Right renal cortex interstitium (tissue), 3 donors: ENCODE measurements at regions not wholly inside any gene's neighbourhood (a gene's known extent, or its start where the extent isn't known, plus 50 kb on each side); places are given as distances from the start of the nearest gene placed in this dataset.

ENCODE experiments used
- DNase-seq, 3 donors: peaks; one replicate each; pipeline ENCODE4 v3.0.0-alpha.2; 2013; ENCODE audit warnings: low read depth in 3 of 3, low spot score in 2 of 3

GRCh38 chr7:17016402-17017010 lies 134.7 kb upstream of the AGR3 start:
- DNase-seq, result no peak

- DNase-seq, result no peak
Measured at GRCh38 chr7:17019106-17019505, 137.3 kb upstream of the AGR3 start.

- DNase-seq, result no peak
Measured at GRCh38 chr7:17020250-17020649, 138.5 kb upstream of the AGR3 start.

GRCh38 chr7:17021205-17021604 lies 139.4 kb upstream of the AGR3 start:
- DNase-seq, result no peak

GRCh38 chr7:17022920-17023319 lies 141.1 kb upstream of the AGR3 start:
- no peak for DNase-seq

GRCh38 chr7:17026269-17026668 lies 144.5 kb upstream of the AGR3 start:
- DNase-seq, result no peak

- no peak for DNase-seq
Measured at GRCh38 chr7:17027143-17027788, 145.5 kb upstream of the AGR3 start.

- no peak for DNase-seq
Measured at GRCh38 chr7:17027789-17028152, 146.0 kb upstream of the AGR3 start.

- no peak for DNase-seq
Measured at GRCh38 chr7:17029150-17029549, 147.4 kb upstream of the AGR3 start.

- DNase-seq, result no peak
Measured at GRCh38 chr7:17030559-17030958, 148.8 kb upstream of the AGR3 start.

GRCh38 chr7:17031906-17032551 lies 150.2 kb upstream of the AGR3 start:
- DNase-seq, result no peak

GRCh38 chr7:17033245-17033644 lies 151.5 kb upstream of the AGR3 start:
- no peak for DNase-seq

GRCh38 chr7:17036584-17036983 lies 154.8 kb upstream of the AGR3 start:
- no peak for DNase-seq

- DNase-seq, result no peak
Measured at GRCh38 chr7:17037356-17037755, 155.6 kb upstream of the AGR3 start.

- DNase-seq, result no peak
Measured at GRCh38 chr7:17038160-17038782, 156.5 kb upstream of the AGR3 start.

GRCh38 chr7:17038783-17039170 lies 157.0 kb upstream of the AGR3 start:
- DNase-seq, result no peak

- DNase-seq, result no peak
Measured at GRCh38 chr7:17039372-17039771, 157.6 kb upstream of the AGR3 start.

GRCh38 chr7:17040716-17041115 lies 158.9 kb upstream of the AGR3 start:
- DNase-seq, result no peak

GRCh38 chr7:17041324-17041723 lies 159.5 kb upstream of the AGR3 start:
- no peak for DNase-seq

GRCh38 chr7:17042211-17042610 lies 160.4 kb upstream of the AGR3 start:
- no peak for DNase-seq

- no peak for DNase-seq
Measured at GRCh38 chr7:17043012-17043877, 161.5 kb upstream of the AGR3 start.
